ENCODE measurements at regions not wholly inside any gene's neighbourhood (a gene's known extent, or its start where the extent isn't known, plus 50 kb on each side); places are given as distances from the start of the nearest gene placed in this dataset.

GRCh38 chr3:163362151-163362550, 1716.1 kb downstream of the SI start:
- no peaks in the 10 kb centered on the region for H3K27me3 ChIP-seq (ENCODE audit: insufficient read depth, low read length)
- RAD21 ChIA-PET (ENCODE audit: low non-redundant PET in 1 of 2, low total read pairs in 2 of 2, uncharacterized antibody in 2 of 2, unreplicated experiment in 2 of 2): no interaction called here
- intact Hi-C loops (cut with micrococcal nuclease): no loop called here

More at GRCh38 chr3:163362151-163362550, 1716.1 kb downstream of the SI start:
- H3K79me2 ChIP-seq (ENCODE audit: insufficient read depth, low read length): no peaks in the 10 kb centered on the region
- POLR2A ChIA-PET: no interaction called here
- CTCF ChIA-PET: no interaction called here
- no peaks in the 10 kb centered on the region for H3K4me1 ChIP-seq (ENCODE audit: control insufficient read depth in 1 of 2, insufficient read depth in 2 of 2, low read length in 2 of 2)
- H3K9me3 ChIP-seq (ENCODE audit: control insufficient read depth in 1 of 2, insufficient read depth in 1 of 2, low read depth in 1 of 2, low read length in 2 of 2): no peaks in the 10 kb centered on the region
- H3K4me2 ChIP-seq (ENCODE audit: low read length): no peak overlapping the region
- ATAC-seq: no peak
- BruUV-seq (replicated peaks): no TSS peak
- no peak overlapping the region for H3K27ac ChIP-seq (ENCODE audit: low read depth, low read length)
- H3K9me2 ChIP-seq (ENCODE audit: insufficient read depth): no peaks in the 10 kb centered on the region
- H2AFZ ChIP-seq (ENCODE audit: low read depth, low read length, poor library complexity, severe bottlenecking): no peak overlapping the region
- H3K36me3 ChIP-seq (ENCODE audit: control insufficient read depth in 1 of 2, insufficient read depth in 2 of 2, low read length in 2 of 2): no peaks in the 10 kb centered on the region
- H3K4me3 ChIP-seq (replicated peaks in 1 of 2; ENCODE audit: low read depth in 1 of 2, low read length in 2 of 2): no peak overlapping the region
- H4K20me1 ChIP-seq (ENCODE audit: insufficient read depth): no peaks in the 10 kb centered on the region
- no peak overlapping the region for H3K9ac ChIP-seq (ENCODE audit: low read length)
- no peak for DNase-seq (ENCODE audit: low read depth, low spot score)
- TF ChIP-seq ELF1 (IDR thresholded peaks at IDR 0.05; ENCODE audit: borderline replicate concordance, low read depth): no peak
- TF ChIP-seq EZH2phosphoT487 (IDR thresholded peaks at IDR 0.05; ENCODE audit: borderline replicate concordance): no peak
- TF ChIP-seq POLR2A (IDR thresholded peaks at IDR 0.05; ENCODE audit: borderline replicate concordance, extremely low read depth, insufficient read depth, insufficient read length): no peak
- no peak for TF ChIP-seq EGR1 (IDR thresholded peaks at IDR 0.05; ENCODE audit: low read depth)
- TF ChIP-seq, protein P1, sequence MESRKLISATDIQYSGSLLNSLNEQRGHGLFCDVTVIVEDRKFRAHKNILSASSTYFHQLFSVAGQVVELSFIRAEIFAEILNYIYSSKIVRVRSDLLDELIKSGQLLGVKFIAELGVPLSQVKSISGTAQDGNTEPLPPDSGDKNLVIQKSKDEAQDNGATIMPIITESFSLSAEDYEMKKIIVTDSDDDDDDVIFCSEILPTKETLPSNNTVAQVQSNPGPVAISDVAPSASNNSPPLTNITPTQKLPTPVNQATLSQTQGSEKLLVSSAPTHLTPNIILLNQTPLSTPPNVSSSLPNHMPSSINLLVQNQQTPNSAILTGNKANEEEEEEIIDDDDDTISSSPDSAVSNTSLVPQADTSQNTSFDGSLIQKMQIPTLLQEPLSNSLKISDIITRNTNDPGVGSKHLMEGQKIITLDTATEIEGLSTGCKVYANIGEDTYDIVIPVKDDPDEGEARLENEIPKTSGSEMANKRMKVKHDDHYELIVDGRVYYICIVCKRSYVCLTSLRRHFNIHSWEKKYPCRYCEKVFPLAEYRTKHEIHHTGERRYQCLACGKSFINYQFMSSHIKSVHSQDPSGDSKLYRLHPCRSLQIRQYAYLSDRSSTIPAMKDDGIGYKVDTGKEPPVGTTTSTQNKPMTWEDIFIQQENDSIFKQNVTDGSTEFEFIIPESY (IDR thresholded peaks at IDR 0.05; ENCODE audit: extremely low read depth, insufficient replicate concordance, low read length): no peak
- TF ChIP-seq CBX3 (IDR thresholded peaks at IDR 0.05; ENCODE audit: low read depth): no peak
- TF ChIP-seq POLR2AphosphoS5 (IDR thresholded peaks at IDR 0.05; ENCODE audit: low read depth, low read length): no peak
- TF ChIP-seq SRF (IDR thresholded peaks at IDR 0.05; ENCODE audit: low read depth): no peak
- no peak for TF ChIP-seq JUND (IDR thresholded peaks at IDR 0.05)
- TF ChIP-seq, protein P2, sequence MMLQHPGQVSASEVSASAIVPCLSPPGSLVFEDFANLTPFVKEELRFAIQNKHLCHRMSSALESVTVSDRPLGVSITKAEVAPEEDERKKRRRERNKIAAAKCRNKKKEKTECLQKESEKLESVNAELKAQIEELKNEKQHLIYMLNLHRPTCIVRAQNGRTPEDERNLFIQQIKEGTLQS (IDR thresholded peaks at IDR 0.05): no peak
- TF ChIP-seq CEBPB (IDR thresholded peaks at IDR 0.05; ENCODE audit: low read depth): no peak
- no peak for TF ChIP-seq RAD21 (IDR thresholded peaks at IDR 0.05; ENCODE audit: low read depth)
- no peak for TF ChIP-seq SIN3A (IDR thresholded peaks at IDR 0.05; ENCODE audit: low read depth)
- TF ChIP-seq, protein P3, sequence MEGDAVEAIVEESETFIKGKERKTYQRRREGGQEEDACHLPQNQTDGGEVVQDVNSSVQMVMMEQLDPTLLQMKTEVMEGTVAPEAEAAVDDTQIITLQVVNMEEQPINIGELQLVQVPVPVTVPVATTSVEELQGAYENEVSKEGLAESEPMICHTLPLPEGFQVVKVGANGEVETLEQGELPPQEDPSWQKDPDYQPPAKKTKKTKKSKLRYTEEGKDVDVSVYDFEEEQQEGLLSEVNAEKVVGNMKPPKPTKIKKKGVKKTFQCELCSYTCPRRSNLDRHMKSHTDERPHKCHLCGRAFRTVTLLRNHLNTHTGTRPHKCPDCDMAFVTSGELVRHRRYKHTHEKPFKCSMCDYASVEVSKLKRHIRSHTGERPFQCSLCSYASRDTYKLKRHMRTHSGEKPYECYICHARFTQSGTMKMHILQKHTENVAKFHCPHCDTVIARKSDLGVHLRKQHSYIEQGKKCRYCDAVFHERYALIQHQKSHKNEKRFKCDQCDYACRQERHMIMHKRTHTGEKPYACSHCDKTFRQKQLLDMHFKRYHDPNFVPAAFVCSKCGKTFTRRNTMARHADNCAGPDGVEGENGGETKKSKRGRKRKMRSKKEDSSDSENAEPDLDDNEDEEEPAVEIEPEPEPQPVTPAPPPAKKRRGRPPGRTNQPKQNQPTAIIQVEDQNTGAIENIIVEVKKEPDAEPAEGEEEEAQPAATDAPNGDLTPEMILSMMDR (IDR thresholded peaks at IDR 0.05 in 2 of 3, conservative IDR thresholded peaks at IDR 0.05 in 1 of 3; ENCODE audit: borderline replicate concordance in 1 of 3, insufficient read depth in 1 of 3, low read depth in 2 of 3, low read length in 2 of 3): no peak
- TF ChIP-seq, protein P4, sequence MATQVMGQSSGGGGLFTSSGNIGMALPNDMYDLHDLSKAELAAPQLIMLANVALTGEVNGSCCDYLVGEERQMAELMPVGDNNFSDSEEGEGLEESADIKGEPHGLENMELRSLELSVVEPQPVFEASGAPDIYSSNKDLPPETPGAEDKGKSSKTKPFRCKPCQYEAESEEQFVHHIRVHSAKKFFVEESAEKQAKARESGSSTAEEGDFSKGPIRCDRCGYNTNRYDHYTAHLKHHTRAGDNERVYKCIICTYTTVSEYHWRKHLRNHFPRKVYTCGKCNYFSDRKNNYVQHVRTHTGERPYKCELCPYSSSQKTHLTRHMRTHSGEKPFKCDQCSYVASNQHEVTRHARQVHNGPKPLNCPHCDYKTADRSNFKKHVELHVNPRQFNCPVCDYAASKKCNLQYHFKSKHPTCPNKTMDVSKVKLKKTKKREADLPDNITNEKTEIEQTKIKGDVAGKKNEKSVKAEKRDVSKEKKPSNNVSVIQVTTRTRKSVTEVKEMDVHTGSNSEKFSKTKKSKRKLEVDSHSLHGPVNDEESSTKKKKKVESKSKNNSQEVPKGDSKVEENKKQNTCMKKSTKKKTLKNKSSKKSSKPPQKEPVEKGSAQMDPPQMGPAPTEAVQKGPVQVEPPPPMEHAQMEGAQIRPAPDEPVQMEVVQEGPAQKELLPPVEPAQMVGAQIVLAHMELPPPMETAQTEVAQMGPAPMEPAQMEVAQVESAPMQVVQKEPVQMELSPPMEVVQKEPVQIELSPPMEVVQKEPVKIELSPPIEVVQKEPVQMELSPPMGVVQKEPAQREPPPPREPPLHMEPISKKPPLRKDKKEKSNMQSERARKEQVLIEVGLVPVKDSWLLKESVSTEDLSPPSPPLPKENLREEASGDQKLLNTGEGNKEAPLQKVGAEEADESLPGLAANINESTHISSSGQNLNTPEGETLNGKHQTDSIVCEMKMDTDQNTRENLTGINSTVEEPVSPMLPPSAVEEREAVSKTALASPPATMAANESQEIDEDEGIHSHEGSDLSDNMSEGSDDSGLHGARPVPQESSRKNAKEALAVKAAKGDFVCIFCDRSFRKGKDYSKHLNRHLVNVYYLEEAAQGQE (IDR thresholded peaks at IDR 0.05; ENCODE audit: low read depth): no peak
- no peak for TF ChIP-seq FOSL1 (IDR thresholded peaks at IDR 0.05; ENCODE audit: low read depth)
- no peak for TF ChIP-seq MAX (IDR thresholded peaks at IDR 0.05)

Measured in HCT116 (cell line).